Endodermal cell (in vitro differentiated cells): ENCODE measurements at regions not wholly inside any gene's neighbourhood (a gene's known extent, or its start where the extent isn't known, plus 50 kb on each side); places are given as distances from the start of the nearest gene placed in this dataset.

ENCODE experiments used
- DNase-seq: peaks from one replicate; pipeline ENCODE4 v3.0.0-alpha.2; 2017
- H3K27ac ChIP-seq: 2 replicates; pipeline ENCODE4 v1.5.1; 2013; ENCODE audit warnings: mild to moderate bottlenecking, low read depth, low read length, moderate library complexity
- H3K27me3 ChIP-seq: 2 replicates; pipeline ENCODE4 v1.6.1; 2013; ENCODE audit warnings: mild to moderate bottlenecking, low read length, moderate library complexity; ENCODE audit not compliant: insufficient read depth, control insufficient read depth, poor library complexity, severe bottlenecking
- H3K36me3 ChIP-seq: 2 replicates; pipeline ENCODE4 v1.7.0; 2013; ENCODE audit warnings: mild to moderate bottlenecking, low read length, moderate library complexity; ENCODE audit not compliant: control insufficient read depth, insufficient read depth
- H3K4me1 ChIP-seq: one replicate; pipeline ENCODE4 v1.7.0; 2013; ENCODE audit warnings: low read length; ENCODE audit not compliant: control insufficient read depth, insufficient read depth
- H3K4me3 ChIP-seq: 2 replicates; pipeline ENCODE4 v1.5.1; 2013; ENCODE audit warnings: mild to moderate bottlenecking, low read length, moderate library complexity
- H3K9ac ChIP-seq: 2 replicates; pipeline ENCODE4 v1.6.1; 2013; ENCODE audit warnings: mild to moderate bottlenecking, low read length, moderate library complexity; ENCODE audit not compliant: poor library complexity, severe bottlenecking; ENCODE audit errors: extremely low read depth
- H3K9me3 ChIP-seq: 2 replicates; pipeline ENCODE4 v1.6.1; 2013; ENCODE audit warnings: mild to moderate bottlenecking, low read length, moderate library complexity; ENCODE audit not compliant: control insufficient read depth
- H3K27ac Mint-ChIP-seq: 2 replicates; pipeline ENCODE4 v1.8.0; 2020; ENCODE audit warnings: mixed read lengths
- H3K27me3 Mint-ChIP-seq: 2 replicates; pipeline ENCODE4 v1.8.0; 2021; ENCODE audit warnings: mild to moderate bottlenecking, mixed read lengths; ENCODE audit not compliant: insufficient read depth
- H3K36me3 Mint-ChIP-seq: 2 replicates; pipeline ENCODE4 v1.8.0; 2020; ENCODE audit warnings: low read depth, mixed read lengths
- H3K4me1 Mint-ChIP-seq: 2 replicates; pipeline ENCODE4 v1.8.0; 2020; ENCODE audit warnings: mixed read lengths
- H3K4me3 Mint-ChIP-seq: 2 replicates; pipeline ENCODE4 v1.8.0; 2020; ENCODE audit warnings: mild to moderate bottlenecking, moderate library complexity, mixed read lengths
- H3K9me3 Mint-ChIP-seq: 2 replicates; pipeline ENCODE4 v1.8.0; 2020; ENCODE audit warnings: mild to moderate bottlenecking, mixed read lengths
- WGBS, 2 experiments: methylation state at CpG; one replicate each; pipeline versions ENCODE4 v1.1.5 to v1.1.7; 2013; ENCODE audit warnings: missing lambda C conversion rate in 2 of 2, mixed read lengths in 1 of 2; ENCODE audit not compliant: insufficient coverage in 1 of 2, insufficient read length in 1 of 2; 5-methylcytosine and 5-hydroxymethylcytosine counted together
- TF ChIP-seq, protein P1 (sequence below): fragments of 200-600 bp; sonication (generic); conservative IDR thresholded peaks from 2 replicates; pipeline ENCODE4 v1.5.0; 2021; ENCODE audit warnings: antibody characterized with exemption, mild to moderate bottlenecking

DNA sequence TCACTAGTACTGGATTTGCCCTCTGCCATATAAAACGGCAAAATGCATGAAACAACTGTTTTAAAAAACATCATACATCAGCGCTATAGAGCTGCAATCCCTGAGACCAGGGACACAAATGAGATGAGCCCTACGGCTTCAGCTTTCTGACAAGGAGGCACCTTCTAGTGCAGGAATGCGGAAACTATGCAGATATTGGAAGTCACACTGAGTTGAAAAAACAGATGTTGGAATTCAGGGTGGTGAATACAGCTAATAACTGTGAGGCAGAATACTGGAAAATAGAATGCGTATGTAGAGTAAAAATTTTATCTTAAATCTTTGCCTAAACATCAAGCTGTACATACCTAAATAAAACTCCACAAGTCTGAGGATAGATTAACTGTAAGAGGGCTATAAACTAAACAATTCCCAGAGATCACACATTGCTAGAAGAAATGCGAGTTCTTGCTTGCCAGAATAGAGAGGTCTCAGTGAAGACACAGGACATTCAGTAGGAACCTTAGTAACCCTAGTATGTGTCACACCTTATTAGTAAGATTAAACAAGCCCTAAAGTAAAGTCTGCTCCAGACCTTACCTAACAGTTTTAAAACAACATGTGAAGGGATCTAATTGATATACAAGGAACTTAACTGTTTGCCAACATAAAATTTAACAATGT is 541.4 kb upstream of the DDX18 start:
- peak overlapping the region; percentile 4 for H3K27ac Mint-ChIP-seq
- H3K4me3 ChIP-seq = no peak overlapping the region
- no peaks in the 10 kb centered on the region for H3K27me3 ChIP-seq
- H3K9ac ChIP-seq = no peak overlapping the region
- H3K27me3 Mint-ChIP-seq = no peaks in the 10 kb centered on the region
- no peaks in the 10 kb centered on the region for H3K4me1 ChIP-seq
- H3K36me3 Mint-ChIP-seq = peaks cover 2% of the 10 kb centered on the region
- H3K27ac ChIP-seq = peak overlapping the region; percentile 4
- H3K9me3 Mint-ChIP-seq = peaks cover 8% of the 10 kb centered on the region
- peaks cover 18% of the 10 kb centered on the region for H3K4me1 Mint-ChIP-seq
- peak; percentile 54 for DNase-seq
- TF ChIP-seq, protein P1, sequence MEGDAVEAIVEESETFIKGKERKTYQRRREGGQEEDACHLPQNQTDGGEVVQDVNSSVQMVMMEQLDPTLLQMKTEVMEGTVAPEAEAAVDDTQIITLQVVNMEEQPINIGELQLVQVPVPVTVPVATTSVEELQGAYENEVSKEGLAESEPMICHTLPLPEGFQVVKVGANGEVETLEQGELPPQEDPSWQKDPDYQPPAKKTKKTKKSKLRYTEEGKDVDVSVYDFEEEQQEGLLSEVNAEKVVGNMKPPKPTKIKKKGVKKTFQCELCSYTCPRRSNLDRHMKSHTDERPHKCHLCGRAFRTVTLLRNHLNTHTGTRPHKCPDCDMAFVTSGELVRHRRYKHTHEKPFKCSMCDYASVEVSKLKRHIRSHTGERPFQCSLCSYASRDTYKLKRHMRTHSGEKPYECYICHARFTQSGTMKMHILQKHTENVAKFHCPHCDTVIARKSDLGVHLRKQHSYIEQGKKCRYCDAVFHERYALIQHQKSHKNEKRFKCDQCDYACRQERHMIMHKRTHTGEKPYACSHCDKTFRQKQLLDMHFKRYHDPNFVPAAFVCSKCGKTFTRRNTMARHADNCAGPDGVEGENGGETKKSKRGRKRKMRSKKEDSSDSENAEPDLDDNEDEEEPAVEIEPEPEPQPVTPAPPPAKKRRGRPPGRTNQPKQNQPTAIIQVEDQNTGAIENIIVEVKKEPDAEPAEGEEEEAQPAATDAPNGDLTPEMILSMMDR = no peak
- no peak overlapping the region for H3K4me3 Mint-ChIP-seq
- H3K36me3 ChIP-seq = no peaks in the 10 kb centered on the region
- WGBS, 2 experiments = 57 to 68% methylated on average over 5 to 6 of the region's 6 CpGs
- H3K9me3 ChIP-seq = peaks cover 7% of the 10 kb centered on the region

DNA sequence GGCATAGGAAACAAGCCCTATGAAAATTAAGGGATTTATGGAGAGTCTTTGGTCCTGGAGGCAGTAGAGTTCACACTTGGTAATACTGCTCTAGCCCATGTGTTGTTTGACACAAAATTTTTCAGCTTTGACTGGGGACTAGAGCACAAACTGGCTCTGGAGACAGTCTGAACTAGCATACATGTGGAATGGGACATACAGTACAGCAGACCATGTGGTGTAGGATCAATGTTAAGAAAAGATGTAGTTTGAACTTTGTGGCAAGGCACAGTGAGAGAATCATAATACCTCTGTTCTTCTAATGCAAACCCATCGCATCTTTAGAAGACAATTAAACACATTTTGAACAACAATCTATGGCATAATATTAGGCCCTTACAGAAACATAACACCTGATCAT is 521.5 kb upstream of the DDX18 start:
- no peaks in the 10 kb centered on the region for H3K27me3 ChIP-seq
- Mint-ChIP-seq H3K27me3 (no peaks in the 10 kb centered on the region), H3K27ac (no peak overlapping the region), H3K36me3 (no peaks in the 10 kb centered on the region), H3K4me3 (no peak overlapping the region), H3K4me1 (no peaks in the 10 kb centered on the region), H3K9me3 (peaks cover 5% of the 10 kb centered on the region)
- no peaks in the 10 kb centered on the region for H3K36me3 ChIP-seq
- no peaks in the 10 kb centered on the region for H3K9me3 ChIP-seq
- no peak overlapping the region for H3K4me3 ChIP-seq
- no peak for DNase-seq
- H3K27ac ChIP-seq = no peak overlapping the region
- no peak overlapping the region for H3K9ac ChIP-seq
- 89% methylated on average over 1 of the region's 1 CpG; no CpG with 5 or more reads in 1 of the 2 experiments for WGBS, 2 experiments
- TF ChIP-seq, protein P1 = no peak
- no peaks in the 10 kb centered on the region for H3K4me1 ChIP-seq

DNA sequence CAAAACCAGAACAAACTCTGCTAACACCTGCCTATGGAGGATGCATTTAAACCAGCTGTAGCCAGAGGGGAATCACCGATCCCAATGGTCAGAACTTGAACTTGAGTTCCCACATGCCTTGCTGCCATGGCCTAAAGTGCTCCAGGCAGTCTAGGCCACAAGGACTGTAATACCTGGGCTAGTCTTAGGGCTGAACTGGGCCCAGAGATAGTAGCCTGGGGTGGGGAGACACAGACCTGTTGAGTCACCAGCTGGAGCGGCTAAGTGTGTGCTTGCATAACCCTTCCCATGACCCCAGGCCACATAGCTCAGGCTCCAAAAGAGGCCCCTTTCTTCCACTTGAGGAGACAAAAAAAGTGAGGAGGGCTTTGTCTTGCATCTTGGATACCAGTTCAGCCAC is 515.0 kb upstream of the DDX18 start:
- no peak for DNase-seq
- Histone ChIP-seq H3K36me3 (no peaks in the 10 kb centered on the region), H3K9me3 (no peaks in the 10 kb centered on the region), H3K9ac (no peak overlapping the region), H3K27me3 (no peaks in the 10 kb centered on the region), H3K27ac (no peak overlapping the region), H3K4me3 (no peak overlapping the region), H3K4me1 (peaks cover 3% of the 10 kb centered on the region)
- TF ChIP-seq, protein P1 = no peak
- Mint-ChIP-seq H3K27me3 (no peaks in the 10 kb centered on the region), H3K36me3 (no peaks in the 10 kb centered on the region), H3K4me1 (peaks cover 4% of the 10 kb centered on the region), H3K9me3 (no peaks in the 10 kb centered on the region), H3K27ac (no peak overlapping the region), H3K4me3 (no peak overlapping the region)
- WGBS, 2 experiments = 91 to 100% methylated on average over 1 to 2 of the region's 2 CpGs
